OCI-LY3 (cell line): ENCODE measurements at regions not wholly inside any gene's neighbourhood (a gene's known extent, or its start where the extent isn't known, plus 50 kb on each side); places are given as distances from the start of the nearest gene placed in this dataset.

Experiments used
- H2AFZ ChIP-seq: fragments of 200-600, 300-600 bp; shearing (Covaris generic); 2 replicates; pipeline ENCODE4 v1.6.0; 2014; ENCODE audit warnings: antibody characterized with exemption, low read depth, low read length
- H3K27ac ChIP-seq: fragments of 200-600, 300-600 bp; sonication (generic); 2 replicates; pipeline ENCODE4 v1.5.1; 2014; ENCODE audit warnings: mild to moderate bottlenecking, low read length, moderate library complexity, mixed read lengths
- H3K27me3 ChIP-seq: fragments of 200-600, 300-600 bp; sonication (generic); 2 replicates; pipeline ENCODE4 v1.6.1; 2014; ENCODE audit warnings: low read depth, low read length, mixed read lengths
- H3K36me3 ChIP-seq: fragments of 200-600, 300-600 bp; sonication (generic); replicated peaks from 2 replicates; pipeline ENCODE3; 2014; ENCODE audit warnings: low read depth, low read length, mixed read lengths
- H3K4me1 ChIP-seq: fragments of 300-600, 200-600 bp; sonication (generic); 2 replicates; pipeline ENCODE4 v1.6.1; 2014; ENCODE audit warnings: low read length, mixed read lengths
- H3K4me2 ChIP-seq: fragments of 200-600, 300-600 bp; sonication (generic); 2 replicates; pipeline ENCODE4 v1.6.1; 2014; ENCODE audit warnings: low read length, mixed read lengths
- H3K4me3 ChIP-seq: fragments of 300-600, 200-600 bp; sonication (generic); 2 replicates; pipeline ENCODE4 v1.5.1; 2014; ENCODE audit warnings: antibody characterized with exemption, mild to moderate bottlenecking, low read length, moderate library complexity
- H3K79me2 ChIP-seq: fragments of 300-600, 200-600 bp; shearing (Covaris generic); 2 replicates; pipeline ENCODE4 v1.6.1; 2014; ENCODE audit warnings: mild to moderate bottlenecking, low read length, mixed read lengths
- H3K9ac ChIP-seq: fragments of 300-600, 200-600 bp; shearing (Covaris generic); 2 replicates; pipeline ENCODE4 v1.6.0; 2014; ENCODE audit warnings: mild to moderate bottlenecking, low read length, moderate library complexity
- H3K9me3 ChIP-seq: fragments of 200-600, 300-600 bp; shearing (Covaris generic); 2 replicates; pipeline ENCODE4 v1.6.1; 2014; ENCODE audit warnings: low read length, mixed read lengths; ENCODE audit not compliant: insufficient read depth
- H4K20me1 ChIP-seq: fragments of 200-600, 300-600 bp; sonication (generic); 2 replicates; pipeline ENCODE4 v1.6.1; 2016; ENCODE audit warnings: low read length, mixed read lengths; ENCODE audit not compliant: insufficient read depth
- EZH2phosphoT487 ChIP-seq: fragments of 200-600 bp; shearing (Covaris generic); IDR thresholded peaks from 2 replicates; pipeline ENCODE4 v1.6.1; 2018; ENCODE audit warnings: antibody characterized with exemption, mixed run types, low read depth
- TF ChIP-seq, protein P1 (sequence below): fragments of 200-600, 300-600 bp; sonication (generic); IDR thresholded peaks from 2 replicates; pipeline ENCODE4 v1.5.1; 2014; ENCODE audit warnings: antibody characterized with exemption, low read length, low read depth

DNA sequence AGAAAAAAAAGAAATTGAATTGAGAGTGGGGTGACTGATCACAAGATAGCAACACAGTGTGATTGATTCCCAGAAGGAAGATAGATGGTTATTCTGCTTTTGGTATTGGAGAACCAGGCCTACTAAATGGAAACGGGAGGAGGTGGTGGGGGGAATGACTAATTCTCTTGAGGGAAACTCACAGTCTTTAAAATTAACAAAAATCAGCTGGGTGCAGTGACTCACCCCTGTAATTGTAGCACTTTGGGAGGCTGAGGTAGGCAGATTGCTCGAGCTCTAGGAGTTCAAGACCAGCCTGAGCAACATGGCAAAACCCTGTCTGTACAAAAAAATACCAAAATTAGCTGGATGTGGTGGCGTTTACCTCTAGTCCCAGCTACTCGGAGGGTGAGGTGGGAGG, 134.6 kb upstream of the PDE4B start:
- Histone ChIP-seq H3K4me3 (no peak overlapping the region), H3K27ac (no peak overlapping the region), H2AFZ (no peak overlapping the region), H3K4me1 (no peaks in the 10 kb centered on the region), H3K79me2 (no peaks in the 10 kb centered on the region), H3K36me3 (no peaks in the 10 kb centered on the region), H3K9me3 (no peaks in the 10 kb centered on the region), H3K27me3 (no peaks in the 10 kb centered on the region), H4K20me1 (no peaks in the 10 kb centered on the region), H3K9ac (no peak overlapping the region), H3K4me2 (no peak overlapping the region)
- TF ChIP-seq, protein P1, sequence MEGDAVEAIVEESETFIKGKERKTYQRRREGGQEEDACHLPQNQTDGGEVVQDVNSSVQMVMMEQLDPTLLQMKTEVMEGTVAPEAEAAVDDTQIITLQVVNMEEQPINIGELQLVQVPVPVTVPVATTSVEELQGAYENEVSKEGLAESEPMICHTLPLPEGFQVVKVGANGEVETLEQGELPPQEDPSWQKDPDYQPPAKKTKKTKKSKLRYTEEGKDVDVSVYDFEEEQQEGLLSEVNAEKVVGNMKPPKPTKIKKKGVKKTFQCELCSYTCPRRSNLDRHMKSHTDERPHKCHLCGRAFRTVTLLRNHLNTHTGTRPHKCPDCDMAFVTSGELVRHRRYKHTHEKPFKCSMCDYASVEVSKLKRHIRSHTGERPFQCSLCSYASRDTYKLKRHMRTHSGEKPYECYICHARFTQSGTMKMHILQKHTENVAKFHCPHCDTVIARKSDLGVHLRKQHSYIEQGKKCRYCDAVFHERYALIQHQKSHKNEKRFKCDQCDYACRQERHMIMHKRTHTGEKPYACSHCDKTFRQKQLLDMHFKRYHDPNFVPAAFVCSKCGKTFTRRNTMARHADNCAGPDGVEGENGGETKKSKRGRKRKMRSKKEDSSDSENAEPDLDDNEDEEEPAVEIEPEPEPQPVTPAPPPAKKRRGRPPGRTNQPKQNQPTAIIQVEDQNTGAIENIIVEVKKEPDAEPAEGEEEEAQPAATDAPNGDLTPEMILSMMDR, result no peak
- TF ChIP-seq EZH2phosphoT487, result no peak

- H3K4me1 ChIP-seq, result no peaks in the 10 kb centered on the region
- no peak for TF ChIP-seq EZH2phosphoT487
- TF ChIP-seq, protein P1, result no peak
- H3K27me3 ChIP-seq, result no peaks in the 10 kb centered on the region
- no peak overlapping the region for H3K4me3 ChIP-seq
- no peaks in the 10 kb centered on the region for H4K20me1 ChIP-seq
- no peak overlapping the region for H3K27ac ChIP-seq
- no peaks in the 10 kb centered on the region for H3K9me3 ChIP-seq
- H3K9ac ChIP-seq, result no peak overlapping the region
- H3K4me2 ChIP-seq, result no peak overlapping the region
- H3K36me3 ChIP-seq, result no peaks in the 10 kb centered on the region
- H3K79me2 ChIP-seq, result no peaks in the 10 kb centered on the region
- H2AFZ ChIP-seq, result no peak overlapping the region
These were observed 124.3 kb upstream of the PDE4B start for GRCh38 chr1:65668368-65668767.

- Histone ChIP-seq H3K4me1 (no peaks in the 10 kb centered on the region), H2AFZ (no peak overlapping the region), H3K36me3 (no peaks in the 10 kb centered on the region), H3K79me2 (no peaks in the 10 kb centered on the region), H3K4me3 (no peak overlapping the region), H3K9me3 (no peaks in the 10 kb centered on the region), H4K20me1 (no peaks in the 10 kb centered on the region), H3K27me3 (no peaks in the 10 kb centered on the region), H3K4me2 (no peak overlapping the region), H3K27ac (no peak overlapping the region), H3K9ac (no peak overlapping the region)
- no peak for TF ChIP-seq EZH2phosphoT487
- TF ChIP-seq, protein P1, result no peak
These were observed 122.2 kb upstream of the PDE4B start for GRCh38 chr1:65670518-65670917.

DNA sequence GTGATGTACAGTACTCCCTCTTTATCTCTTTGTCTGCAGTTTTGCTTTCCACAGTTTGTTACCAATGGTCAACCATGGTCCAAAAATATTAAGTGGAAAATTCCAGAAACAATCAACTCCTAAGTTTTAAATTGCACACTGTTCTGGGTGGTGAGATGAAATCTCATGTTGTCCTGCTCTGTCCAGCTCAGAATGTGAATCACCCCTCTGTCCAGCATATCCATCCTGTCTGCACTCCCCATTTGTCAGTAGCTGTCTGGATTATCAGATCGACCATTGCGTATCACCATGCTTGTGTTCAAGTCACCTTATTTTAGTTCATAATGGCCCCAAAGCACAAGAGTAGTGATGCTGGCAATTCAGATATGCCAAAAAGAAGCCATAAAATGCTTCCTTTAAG, 118.2 kb upstream of the PDE4B start:
- H3K4me1 ChIP-seq, result no peaks in the 10 kb centered on the region
- no peaks in the 10 kb centered on the region for H3K9me3 ChIP-seq
- no peak overlapping the region for H2AFZ ChIP-seq
- H3K27ac ChIP-seq, result no peak overlapping the region
- no peak overlapping the region for H3K4me2 ChIP-seq
- H4K20me1 ChIP-seq, result no peaks in the 10 kb centered on the region
- no peaks in the 10 kb centered on the region for H3K27me3 ChIP-seq
- no peak overlapping the region for H3K9ac ChIP-seq
- H3K4me3 ChIP-seq, result no peak overlapping the region
- TF ChIP-seq, protein P1, result no peak
- no peak for TF ChIP-seq EZH2phosphoT487
- no peaks in the 10 kb centered on the region for H3K79me2 ChIP-seq
- H3K36me3 ChIP-seq, result no peaks in the 10 kb centered on the region
